OCI-LY7 (cell line): ENCODE measurements at regions not wholly inside any gene's neighbourhood (a gene's known extent, or its start where the extent isn't known, plus 50 kb on each side); places are given as distances from the start of the nearest gene placed in this dataset.
"Not testable (repeated sequence)": the region's sequence is repeated elsewhere in the genome, so short reads cannot be mapped to it uniquely, and the experiment has no call there.

Experiments
- CTCF ChIP-seq: fragments of 200-600 bp; sonication (generic); conservative IDR thresholded peaks from 2 replicates; pipeline ENCODE4 v1.5.1; 2014; ENCODE audit warnings: mild to moderate bottlenecking, antibody characterized with exemption, low read length, moderate library complexity, mixed read lengths
- EZH2phosphoT487 ChIP-seq: fragments of 200-600 bp; sonication (generic); IDR thresholded peaks from 2 replicates; pipeline ENCODE4 v1.6.1; 2018; ENCODE audit warnings: low read depth, borderline replicate concordance, mild to moderate bottlenecking, mixed run types, antibody characterized with exemption, low read length, moderate library complexity, mixed read lengths

DNA sequence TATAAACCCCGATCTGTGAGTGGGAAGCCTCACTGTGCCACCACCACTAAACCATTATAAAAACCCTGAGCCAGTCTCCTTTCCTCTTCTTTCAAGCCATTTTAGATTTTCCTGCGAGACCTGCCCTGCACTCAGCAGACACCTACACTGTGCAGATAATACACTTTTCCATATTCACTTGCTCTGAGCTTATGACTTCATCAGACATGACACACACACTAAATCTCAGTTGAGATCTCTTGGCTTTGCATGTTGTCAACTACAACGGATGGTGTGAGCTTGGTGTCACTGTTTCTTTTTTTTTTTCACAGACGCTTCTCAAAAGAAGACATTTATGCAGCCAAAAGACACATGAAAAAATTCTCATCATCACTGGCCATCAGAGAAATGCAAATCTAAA lies 839.0 kb downstream of the TMEM121 start:
- TF ChIP-seq CTCF, EZH2phosphoT487: not testable (repeated sequence)
